Panc1 (cell line): ENCODE measurements at regions not wholly inside any gene's neighbourhood (a gene's known extent, or its start where the extent isn't known, plus 50 kb on each side); places are given as distances from the start of the nearest gene placed in this dataset.

Experiments
- CTCF ChIP-seq: fragments of 450-650 bp; IDR thresholded peaks from 2 replicates; pipeline ENCODE4 v1.5.1; 2017; ENCODE audit warnings: mild to moderate bottlenecking
- SIN3A ChIP-seq: IDR thresholded peaks from 2 replicates; pipeline ENCODE4 v1.6.1; 2012; ENCODE audit warnings: low read depth, mild to moderate bottlenecking, low read length, moderate library complexity, borderline replicate concordance; ENCODE audit not compliant: insufficient read depth
- TCF7L2 ChIP-seq: IDR thresholded peaks from 2 replicates; pipeline ENCODE4 v1.6.1; 2011; ENCODE audit warnings: mild to moderate bottlenecking, low read depth, low read length, inconsistent platforms

- TF ChIP-seq CTCF (no peak), SIN3A (no peak), TCF7L2 (no peak)
Observed at GRCh38 chr10:10141782-10142382, 875.8 kb upstream of the CELF2 start.
